SK-N-MC (cell line): ENCODE measurements at regions not wholly inside any gene's neighbourhood (a gene's known extent, or its start where the extent isn't known, plus 50 kb on each side); places are given as distances from the start of the nearest gene placed in this dataset.
"Not testable (repeated sequence)": the region's sequence is repeated elsewhere in the genome, so short reads cannot be mapped to it uniquely, and the experiment has no call there.

Source experiments
- DNase-seq: peaks from one replicate; pipeline ENCODE4 v3.0.0-alpha.2; 2011; ENCODE audit warnings: low read depth, low spot score
- H3K27ac ChIP-seq: fragments of 200-600 bp; sonication (generic); 2 replicates; pipeline ENCODE4 v1.5.1; 2016; ENCODE audit warnings: mixed run types
- H3K36me3 ChIP-seq: fragments of 200-600 bp; sonication (generic); 2 replicates; pipeline ENCODE4 v1.6.1; 2017; ENCODE audit warnings: antibody characterized with exemption, low read length, mixed read lengths; ENCODE audit not compliant: insufficient read depth
- H3K4me3 ChIP-seq: fragments of 200-600 bp; sonication (generic); 2 replicates; pipeline ENCODE4 v1.5.1; 2016
- H3K9ac ChIP-seq: fragments of 200-600 bp; sonication (generic); 2 replicates; pipeline ENCODE4 v1.8.0; 2017; ENCODE audit warnings: mixed run types, mixed read lengths; ENCODE audit not compliant: insufficient read length
- H3K9me3 ChIP-seq: fragments of 200-600 bp; sonication (generic); 2 replicates; pipeline ENCODE4 v1.6.1; 2017; ENCODE audit warnings: low read depth, mild to moderate bottlenecking, antibody characterized with exemption, low read length, moderate library complexity, mixed read lengths
- EZH2 ChIP-seq: fragments of 200-600 bp; sonication (generic); IDR thresholded peaks from one replicate; pipeline ENCODE4 v1.6.1; 2017; ENCODE audit warnings: antibody characterized with exemption
- FOXP2 ChIP-seq: optimal IDR thresholded peaks from 2 replicates; pipeline ENCODE3; 2011; ENCODE audit warnings: mild to moderate bottlenecking, moderate library complexity; ENCODE audit not compliant: insufficient read depth; ENCODE audit errors: extremely low read length, control extremely low read depth
- POLR2AphosphoS5 ChIP-seq: IDR thresholded peaks from 2 replicates; pipeline ENCODE4 v1.6.1; 2012; ENCODE audit warnings: mild to moderate bottlenecking, low read depth, low read length, borderline replicate concordance

GRCh38 chrX:146994163-146994562 lies 179.6 kb upstream of the CXorf51A start:
- Histone ChIP-seq H3K36me3 (no peaks in the 10 kb centered on the region), H3K27ac (no peak overlapping the region), H3K9me3 (no peaks in the 10 kb centered on the region), H3K4me3 (no peak overlapping the region), H3K9ac (no peak overlapping the region)
- no peak for DNase-seq
- TF ChIP-seq POLR2AphosphoS5 (no peak), FOXP2 (no peak), EZH2 (no peak)

GRCh38 chrX:146973283-146973682 lies 158.7 kb upstream of the CXorf51A start:
- Histone ChIP-seq H3K4me3 (no peak overlapping the region), H3K9ac (no peak overlapping the region), H3K27ac (no peak overlapping the region), H3K9me3 (no peaks in the 10 kb centered on the region), H3K36me3 (no peaks in the 10 kb centered on the region)
- no peak for TF ChIP-seq FOXP2
- TF ChIP-seq EZH2, result no peak
- no peak for TF ChIP-seq POLR2AphosphoS5
- no peak for DNase-seq

DNA sequence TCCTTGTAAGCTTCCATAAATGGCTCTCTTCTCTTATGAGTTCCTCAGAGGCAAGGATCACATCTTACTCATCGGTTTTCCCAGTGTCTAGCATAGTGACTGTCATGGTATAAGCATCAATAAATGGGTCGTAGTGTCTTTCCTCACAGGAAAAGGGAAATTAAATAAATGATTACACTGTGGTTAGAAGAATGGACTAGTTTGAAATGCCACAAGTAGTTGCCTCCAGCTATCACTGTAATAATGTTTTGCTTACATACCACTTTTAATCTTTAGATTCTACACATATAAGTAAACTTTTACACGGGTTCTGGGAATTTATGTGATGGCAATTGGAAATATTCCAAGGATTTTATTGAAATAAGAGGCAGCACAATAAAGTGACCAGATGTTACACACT lies 152.8 kb upstream of the CXorf51A start:
- no peak for TF ChIP-seq FOXP2
- TF ChIP-seq EZH2, result no peak
- no peak; the same call in 1 of the 2 replicates for TF ChIP-seq POLR2AphosphoS5
- 0 out of 2 replicates have a peak overlapping the region, but pooled peaks have one; percentile 5 for H3K4me3 ChIP-seq
- peak overlapping the region; percentile 83; the same call in 1 of the 2 replicates for H3K27ac ChIP-seq

GRCh38 chrX:146956760-146957159 lies 142.2 kb upstream of the CXorf51A start:
- TF ChIP-seq EZH2, result no peak
- no peak for TF ChIP-seq POLR2AphosphoS5
- TF ChIP-seq FOXP2, result no peak
- Histone ChIP-seq H3K36me3 (no peaks in the 10 kb centered on the region), H3K4me3 (no peak overlapping the region), H3K27ac (no peak overlapping the region), H3K9ac (no peak overlapping the region), H3K9me3 (no peaks in the 10 kb centered on the region)
- DNase-seq, result no peak

More for the DNA sequence above, 152.8 kb upstream of the CXorf51A start:
- Histone ChIP-seq H3K36me3 (no peaks in the 10 kb centered on the region), H3K9ac (no peak overlapping the region), H3K9me3 (no peaks in the 10 kb centered on the region)
- peak; percentile 63 for DNase-seq

GRCh38 chrX:146934256-146934655 lies 119.7 kb upstream of the CXorf51A start:
- no peaks in the 10 kb centered on the region for H3K9me3 ChIP-seq
- H3K27ac ChIP-seq, result no peak overlapping the region
- H3K4me3 ChIP-seq, result no peak overlapping the region
- DNase-seq, result no peak
- TF ChIP-seq EZH2, result no peak
- TF ChIP-seq POLR2AphosphoS5, result no peak
- no peak for TF ChIP-seq FOXP2
- no peak overlapping the region for H3K9ac ChIP-seq
- no peaks in the 10 kb centered on the region for H3K36me3 ChIP-seq

DNA sequence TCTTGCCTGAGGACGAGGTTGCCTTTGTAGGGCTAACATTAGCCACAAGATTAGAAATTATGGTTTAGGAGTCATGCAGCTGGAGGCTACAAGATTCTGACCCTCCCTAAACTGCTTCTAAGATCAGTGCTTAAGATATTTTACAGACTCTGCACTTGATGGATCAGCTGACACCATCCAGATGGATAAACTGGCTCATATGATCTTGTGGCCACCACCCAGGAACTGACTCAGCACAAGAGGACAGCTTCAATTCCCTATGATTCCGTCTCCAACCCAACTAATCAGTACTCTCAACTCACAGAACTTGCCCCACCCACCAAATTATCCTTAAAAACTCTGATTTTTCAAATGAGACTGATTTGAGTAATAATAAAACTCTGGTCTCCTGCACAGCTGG lies 118.5 kb upstream of the CXorf51A start:
- H3K9ac ChIP-seq, DNase-seq, H3K9me3 ChIP-seq, H3K36me3 ChIP-seq, H3K27ac ChIP-seq, H3K4me3 ChIP-seq: not testable (repeated sequence)

DNA sequence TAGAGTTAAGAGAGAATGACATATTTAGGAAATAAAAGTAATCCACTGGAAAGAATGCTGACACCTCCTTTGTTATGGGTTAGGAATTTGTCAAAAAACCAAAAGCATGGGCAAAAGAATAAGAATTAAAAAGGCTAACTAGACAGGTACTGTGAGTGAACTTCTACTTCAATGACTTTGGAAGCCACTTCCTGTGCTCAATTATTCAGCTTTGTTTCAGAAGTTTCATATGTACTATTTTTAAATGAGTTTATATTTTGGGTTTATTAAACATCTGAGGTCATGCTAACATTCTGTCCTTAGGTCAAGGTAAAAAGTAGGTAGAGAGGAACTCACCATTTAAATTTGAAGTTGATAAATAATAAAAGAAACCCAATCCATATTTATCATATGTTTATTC lies 106.7 kb upstream of the CXorf51A start:
- Histone ChIP-seq H3K36me3 (no peaks in the 10 kb centered on the region), H3K9me3 (no peaks in the 10 kb centered on the region), H3K4me3 (no peak overlapping the region), H3K27ac (no peak overlapping the region), H3K9ac (no peak overlapping the region)
- no peak for DNase-seq
- no peak for TF ChIP-seq POLR2AphosphoS5
- no peak for TF ChIP-seq FOXP2
- no peak for TF ChIP-seq EZH2

DNA sequence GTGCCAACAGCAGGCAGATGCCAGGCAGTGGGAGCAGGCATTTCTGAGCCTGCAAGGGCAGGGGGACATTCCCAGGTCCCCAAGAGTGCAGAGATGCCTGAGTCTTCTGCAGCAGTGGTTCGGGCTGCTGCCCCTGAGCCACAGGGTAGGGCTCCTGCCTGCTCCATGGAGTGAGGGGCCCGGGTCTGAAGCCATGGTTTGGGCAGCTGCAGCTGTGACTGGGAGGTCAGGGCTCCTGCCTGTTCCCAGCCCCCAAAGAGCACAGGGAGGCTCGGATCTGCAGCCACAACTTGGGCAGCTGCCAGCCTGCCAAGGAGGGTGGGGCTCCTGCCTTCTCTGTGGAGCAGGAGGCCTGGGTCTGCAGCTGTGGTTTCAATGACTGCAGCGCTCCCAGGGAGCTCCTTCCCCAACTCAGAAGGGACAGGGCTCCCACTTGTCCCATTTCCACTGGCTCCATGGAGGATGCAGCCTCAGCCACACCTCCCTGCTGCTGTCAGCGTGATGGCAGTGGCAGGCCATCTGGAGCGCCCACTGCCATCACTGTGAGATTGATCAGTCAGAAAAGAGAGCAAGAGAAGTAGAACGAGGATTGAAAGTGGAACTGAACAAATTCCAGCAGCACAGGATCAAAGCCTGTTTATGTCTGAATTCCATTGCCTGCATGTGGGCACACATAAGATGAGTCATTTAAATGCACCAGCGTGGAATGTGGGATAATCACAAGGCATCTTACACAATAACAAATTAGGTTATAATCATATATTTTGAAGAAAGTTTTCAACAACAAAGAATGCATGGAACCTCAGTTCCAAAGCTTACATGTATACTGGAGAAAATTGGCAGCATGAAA lies 93.1 kb upstream of the CXorf51A start:
- H3K4me3 ChIP-seq, result no peak overlapping the region
- no peak overlapping the region for H3K9ac ChIP-seq
- no peaks in the 10 kb centered on the region for H3K36me3 ChIP-seq
- no peak overlapping the region for H3K27ac ChIP-seq
- no peaks in the 10 kb centered on the region for H3K9me3 ChIP-seq
- TF ChIP-seq FOXP2, result no peak
- no peak for TF ChIP-seq POLR2AphosphoS5
- TF ChIP-seq EZH2, result no peak
- no peak for DNase-seq

DNA sequence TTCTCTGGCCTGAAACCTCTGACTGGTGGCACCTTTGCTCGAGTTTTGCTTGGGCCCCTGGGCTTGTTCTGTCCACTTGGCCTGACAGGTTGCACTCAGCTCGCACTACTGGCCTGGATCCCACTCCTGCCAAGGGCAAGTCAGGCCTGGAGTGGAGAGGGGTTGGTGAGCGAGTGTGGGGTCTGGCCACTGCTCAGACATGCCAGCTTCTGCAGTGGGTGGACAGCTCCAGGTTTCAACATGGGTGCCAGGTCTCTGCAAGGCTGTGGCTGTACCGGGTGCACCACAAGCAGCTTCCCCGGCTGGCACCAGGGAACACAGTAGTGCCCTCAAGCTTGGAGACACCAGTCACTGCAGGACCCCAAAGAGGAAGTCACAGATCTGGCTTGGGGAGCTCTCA lies 91.6 kb upstream of the CXorf51A start:
- no peak for DNase-seq
- no peaks in the 10 kb centered on the region for H3K36me3 ChIP-seq
- no peak overlapping the region for H3K27ac ChIP-seq
- H3K9me3 ChIP-seq, result no peaks in the 10 kb centered on the region
- TF ChIP-seq EZH2 (no peak), FOXP2 (no peak), POLR2AphosphoS5 (no peak)
- H3K4me3 ChIP-seq, result no peak overlapping the region
- no peak overlapping the region for H3K9ac ChIP-seq
